H1 (cell line): ENCODE measurements at regions not wholly inside any gene's neighbourhood (a gene's known extent, or its start where the extent isn't known, plus 50 kb on each side); places are given as distances from the start of the nearest gene placed in this dataset.

Source experiments
- CTCF ChIA-PET: fragments of 300-600 bp; sonication (Branson Sonifier 250); formaldehyde crosslinking; loops from one replicate; lab custom pipeline; 2021; ENCODE audit not compliant: partially characterized antibody; lab: Charles Lee
- POLR2A ChIA-PET: fragments of 300-600 bp; sonication (Branson Sonifier 250); formaldehyde crosslinking; loops from one replicate; lab custom pipeline; 2021; ENCODE audit warnings: inconsistent platforms; ENCODE audit not compliant: partially characterized antibody; lab: Charles Lee
- DNase-seq, 2 experiments: peaks; one replicate each; pipeline versions ENCODE4 v3.0.0 to v3.0.0-alpha.2; 2010 to 2022; ENCODE audit warnings: low spot score in 2 of 2, low read depth in 1 of 2, mixed read lengths in 1 of 2
- FAIRE-seq: peaks from 2 replicates; lab custom pipeline; 2011; peaks lifted over from hg19 to GRCh38; lab: Jason Lieb, UNC
- H2AFZ ChIP-seq: 2 replicates; pipeline ENCODE4 v1.8.1; 2012; ENCODE audit warnings: low read length, inconsistent platforms
- H2AK5ac ChIP-seq: 2 replicates; pipeline ENCODE4 v1.6.1; 2013; ENCODE audit warnings: low read depth, low read length
- H2BK120ac ChIP-seq: replicated peaks from 2 replicates; pipeline ENCODE3; 2013; ENCODE audit warnings: low read depth, low read length, inconsistent platforms
- H2BK12ac ChIP-seq: 2 replicates; pipeline ENCODE4 v1.6.1; 2013; ENCODE audit warnings: low read depth, low read length
- H2BK15ac ChIP-seq: 2 replicates; pipeline ENCODE4 v1.6.1; 2013; ENCODE audit warnings: low read length
- H2BK20ac ChIP-seq: 2 replicates; pipeline ENCODE4 v1.6.1; 2013; ENCODE audit warnings: low read length
- H2BK5ac ChIP-seq: 2 replicates; pipeline ENCODE4 v1.6.1; 2013; ENCODE audit warnings: low read depth, low read length
- H3K14ac ChIP-seq: 2 replicates; pipeline ENCODE4 v1.6.1; 2013; ENCODE audit warnings: inconsistent platforms; ENCODE audit not compliant: insufficient read length
- H3K18ac ChIP-seq: 2 replicates; pipeline ENCODE4 v1.6.1; 2013; ENCODE audit warnings: low read length; ENCODE audit errors: extremely low read depth
- H3K23ac ChIP-seq: 2 replicates; pipeline ENCODE4 v1.6.1; 2013; ENCODE audit warnings: inconsistent platforms; ENCODE audit not compliant: insufficient read length
- H3K23me2 ChIP-seq: 2 replicates; pipeline ENCODE4 v1.6.1; 2013; ENCODE audit warnings: low read depth, low read length
- H3K27ac ChIP-seq: 2 replicates; pipeline ENCODE4 v1.6.1; 2011; ENCODE audit warnings: low read depth, low read length, inconsistent platforms
- H3K27me3 ChIP-seq, 4 experiments: replicated peaks in 1 of 4; 1 replicate in 1 of 4; 2 replicates in 3 of 4; pipeline versions ENCODE4 v1.6.1 to v1.8.1; 2011 to 2013; ENCODE audit warnings: low read length in 3 of 4, mild to moderate bottlenecking in 3 of 4, inconsistent platforms in 2 of 4, mixed read lengths in 2 of 4, moderate library complexity in 1 of 4; ENCODE audit not compliant: control insufficient read depth in 3 of 4, insufficient read depth in 3 of 4; ENCODE audit errors: extremely low read depth in 1 of 4
- H3K36me3 ChIP-seq, 4 experiments: 2 replicates each; pipeline versions ENCODE4 v1.6.1 to v1.8.1; 2011 to 2013; ENCODE audit warnings: mild to moderate bottlenecking in 4 of 4, low read length in 3 of 4, moderate library complexity in 2 of 4, control low read depth in 1 of 4, inconsistent platforms in 1 of 4; ENCODE audit not compliant: insufficient read depth in 4 of 4, control insufficient read depth in 2 of 4
- H3K4ac ChIP-seq: replicated peaks from 2 replicates; pipeline ENCODE3; 2013; ENCODE audit warnings: low read length, low read depth, mixed read lengths, inconsistent platforms; ENCODE audit not compliant: insufficient read length
- H3K4me1 ChIP-seq, 4 experiments: replicated peaks in 1 of 4; 1 replicate in 1 of 4; 2 replicates in 3 of 4; pipeline versions ENCODE4 v1.6.1 to v1.8.1; 2011 to 2013; ENCODE audit warnings: low read length in 3 of 4, inconsistent platforms in 2 of 4, mixed read lengths in 1 of 4; ENCODE audit not compliant: insufficient read depth in 4 of 4, control insufficient read depth in 3 of 4
- H3K4me2 ChIP-seq, 2 experiments: 2 replicates each; pipeline versions ENCODE4 v1.6.1 to v1.8.1; 2011 to 2013; ENCODE audit warnings: low read depth in 2 of 2, low read length in 2 of 2, control low read depth in 1 of 2, inconsistent platforms in 1 of 2, mild to moderate bottlenecking in 1 of 2; ENCODE audit not compliant: insufficient read depth in 1 of 2
- H3K4me3 ChIP-seq, 4 experiments: fragments of 200-600, 300-600 bp in 1 of 4; sonication (generic), shearing (Covaris generic), sonication (Bioruptor Twin) in 1 of 4; 2 replicates each; pipeline versions ENCODE4 v1.5.1 to v1.8.1; 2011 to 2016; ENCODE audit warnings: low read length in 4 of 4, low read depth in 3 of 4, control low read depth in 2 of 4, inconsistent platforms in 2 of 4, mild to moderate bottlenecking in 2 of 4, mixed read lengths in 1 of 4, moderate library complexity in 1 of 4; ENCODE audit not compliant: insufficient read depth in 2 of 4; ENCODE audit errors: extremely low read depth in 1 of 4
- H3K56ac ChIP-seq: replicated peaks from 2 replicates; pipeline ENCODE3; 2013; ENCODE audit warnings: low read depth, mild to moderate bottlenecking, mixed read lengths, low read length, inconsistent platforms; ENCODE audit not compliant: insufficient read length
- H3K79me1 ChIP-seq: 2 replicates; pipeline ENCODE4 v1.6.1; 2013; ENCODE audit warnings: low read depth, low read length, control low read depth
- H3K79me2 ChIP-seq, 2 experiments: 2 replicates each; pipeline versions ENCODE4 v1.6.1 to v1.8.1; 2012 to 2013; ENCODE audit warnings: low read length in 2 of 2, mild to moderate bottlenecking in 2 of 2, inconsistent platforms in 1 of 2; ENCODE audit not compliant: insufficient read depth in 2 of 2, control insufficient read depth in 1 of 2
- H3K9ac ChIP-seq, 4 experiments: replicated peaks in 1 of 4; 1 replicate in 1 of 4; 2 replicates in 3 of 4; pipeline versions ENCODE4 v1.6.1 to v1.8.1; 2011 to 2013; ENCODE audit warnings: low read depth in 3 of 4, low read length in 3 of 4, control low read depth in 2 of 4, mild to moderate bottlenecking in 2 of 4, moderate library complexity in 2 of 4, inconsistent platforms in 1 of 4; ENCODE audit errors: extremely low read depth in 1 of 4
- H3K9me3 ChIP-seq, 2 experiments: 2 replicates each; pipeline versions ENCODE4 v1.6.1 to v1.8.1; 2012 to 2013; ENCODE audit warnings: mild to moderate bottlenecking in 2 of 2, moderate library complexity in 2 of 2, control low read depth in 1 of 2, inconsistent platforms in 1 of 2, low read depth in 1 of 2, low read length in 1 of 2, mixed read lengths in 1 of 2; ENCODE audit not compliant: insufficient read depth in 2 of 2
- H4K20me1 ChIP-seq, 2 experiments: replicated peaks in 1 of 2; 2 replicates each; pipeline versions ENCODE3 to v1.8.1; 2011 to 2013; ENCODE audit warnings: inconsistent platforms in 2 of 2, low read length in 2 of 2, mild to moderate bottlenecking in 1 of 2; ENCODE audit not compliant: insufficient read depth in 2 of 2, control insufficient read depth in 1 of 2
- H4K5ac ChIP-seq: 2 replicates; pipeline ENCODE4 v1.6.1; 2013; ENCODE audit warnings: low read length, low read depth, mixed read lengths, inconsistent platforms; ENCODE audit not compliant: insufficient read length
- H4K8ac ChIP-seq: 2 replicates; pipeline ENCODE4 v1.8.0; 2013; ENCODE audit warnings: mild to moderate bottlenecking, moderate library complexity, low read length, inconsistent platforms; ENCODE audit not compliant: insufficient read depth; ENCODE audit errors: extremely low read depth
- H4K91ac ChIP-seq: replicated peaks from 2 replicates; pipeline ENCODE3; 2013; ENCODE audit warnings: low read length, mixed read lengths, inconsistent platforms; ENCODE audit not compliant: insufficient read length
- BACH1 ChIP-seq: IDR thresholded peaks from 2 replicates; pipeline ENCODE4 v1.6.1; 2012; ENCODE audit warnings: low read length, improper control_type of control experiment
- CEBPB ChIP-seq: IDR thresholded peaks from 2 replicates; pipeline ENCODE4 v1.6.1; 2012; ENCODE audit warnings: low read depth, low read length
- KDM4A ChIP-seq: IDR thresholded peaks from one replicate; pipeline ENCODE4 v1.7.1; 2012; ENCODE audit warnings: low read depth, mild to moderate bottlenecking, moderate library complexity, low read length, inconsistent platforms; ENCODE audit not compliant: severe bottlenecking
- KDM5A ChIP-seq: fragments of 200-600 bp; IDR thresholded peaks from 2 replicates; pipeline ENCODE4 v1.7.1; 2012; ENCODE audit warnings: mild to moderate bottlenecking, low read length, inconsistent platforms, mixed read lengths
- POLR2A ChIP-seq, 2 experiments: IDR thresholded peaks; 1 replicate in 1 of 2; 2 replicates in 1 of 2; pipeline ENCODE4 v1.6.1; 2011; ENCODE audit warnings: low read depth in 2 of 2, low read length in 2 of 2, mild to moderate bottlenecking in 2 of 2; ENCODE audit errors: control extremely low read depth in 1 of 2
- POU5F1 ChIP-seq: IDR thresholded peaks from 2 replicates; pipeline ENCODE4 v1.6.1; 2011; ENCODE audit warnings: low read depth, mild to moderate bottlenecking, low read length, moderate library complexity
- SIN3A ChIP-seq, 2 experiments: IDR thresholded peaks in 1 of 2; conservative IDR thresholded peaks in 1 of 2; 2 replicates each; pipeline ENCODE4 v1.6.1; 2011 to 2012; ENCODE audit warnings: low read length in 2 of 2, improper control_type of control experiment in 1 of 2, low read depth in 1 of 2, mild to moderate bottlenecking in 1 of 2
- SIRT6 ChIP-seq: IDR thresholded peaks from one replicate; pipeline ENCODE4 v1.7.1; 2012; ENCODE audit warnings: low read length, inconsistent platforms
- SP2 ChIP-seq: IDR thresholded peaks from 2 replicates; pipeline ENCODE4 v1.6.1; 2012; ENCODE audit warnings: mild to moderate bottlenecking, low read length, inconsistent platforms
- WGBS, 2 experiments: shearing (Covaris generic) in 1 of 2; methylation state at CpG; one replicate each; pipeline versions ENCODE4 v1.1.6 to v1.1.7; 2013 to 2015; ENCODE audit warnings: low lambda C conversion rate in 2 of 2, mixed read lengths in 2 of 2, inconsistent platforms in 1 of 2, low coverage in 1 of 2, missing lambda C conversion rate in 1 of 2; ENCODE audit not compliant: insufficient replicate concordance in 2 of 2, insufficient coverage in 1 of 2, insufficient read length in 1 of 2; ENCODE audit errors: extremely low coverage in 1 of 2, missing lambda C conversion rate in 1 of 2; 5-methylcytosine and 5-hydroxymethylcytosine counted together

- 0 out of 4 replicates have a peak, but pooled peaks cover 0 to 5% of the 10 kb centered on the region in 2 experiments for H3K9me3 ChIP-seq
- no peaks in the 10 kb centered on the region for H3K36me3 ChIP-seq
- no peak overlapping the region for H4K91ac ChIP-seq
- no peak overlapping the region for H2AK5ac ChIP-seq
- ChIA-PET CTCF (interaction anchor here (0.8 to 1.2 kb wide), 3 partner anchors 28 to 234 kb away, joined by 3 to 4 read pairs (median 3); no protein-coding TSS in a partner anchor), POLR2A (no interaction called here)
- H3K14ac ChIP-seq, result no peak overlapping the region
- no peak overlapping the region for H2BK15ac ChIP-seq
- no peak overlapping the region for H4K8ac ChIP-seq
- H2AFZ ChIP-seq, result no peak overlapping the region
- H2BK120ac ChIP-seq, result no peak overlapping the region
- no peak overlapping the region for H2BK5ac ChIP-seq
- H3K23me2 ChIP-seq, result no peaks in the 10 kb centered on the region
- H3K4me1 ChIP-seq, result no peaks in the 10 kb centered on the region; a peak in 1 of 7 replicates
- H3K79me2 ChIP-seq, result no peaks in the 10 kb centered on the region
- no peak overlapping the region for H3K4me3 ChIP-seq
- no peak overlapping the region for H2BK12ac ChIP-seq
- no peak overlapping the region for H3K27ac ChIP-seq
- no peak for DNase-seq
- no peak overlapping the region for H3K4me2 ChIP-seq
- H4K20me1 ChIP-seq, result no peaks in the 10 kb centered on the region
- H4K5ac ChIP-seq, result no peak overlapping the region
- H3K79me1 ChIP-seq, result no peaks in the 10 kb centered on the region
- 87% methylated on average over 4 of the region's 4 CpGs; no CpG with 5 or more reads in 1 of the 2 experiments for WGBS, 2 experiments
- no peak overlapping the region for H3K18ac ChIP-seq
- FAIRE-seq, result no peak
- no peak overlapping the region for H2BK20ac ChIP-seq
- no peak overlapping the region for H3K9ac ChIP-seq
- no peak overlapping the region for H3K23ac ChIP-seq
- H3K56ac ChIP-seq, result no peak overlapping the region
- H3K4ac ChIP-seq, result no peak overlapping the region
- TF ChIP-seq SIRT6, result no peak
- TF ChIP-seq CEBPB, result no peak
- TF ChIP-seq BACH1, result no peak
- TF ChIP-seq SP2, result no peak
- no peak for TF ChIP-seq SIN3A (conservative IDR thresholded peaks at IDR 0.05 in 1 of 2, IDR thresholded peaks at IDR 0.05 in 1 of 2; ENCODE audit: low read depth in 1 of 2, low read length in 2 of 2)
- no peak for TF ChIP-seq KDM4A
- TF ChIP-seq KDM5A, result no peak
- TF ChIP-seq POU5F1, result no peak
- no peak for TF ChIP-seq POLR2A (IDR thresholded peaks at IDR 0.05; ENCODE audit: control extremely low read depth in 1 of 2, low read depth in 2 of 2, low read length in 2 of 2)
- H3K27me3 ChIP-seq, result peaks cover 0 to 8% (median 2%) of the 10 kb centered on the region in 4 experiments; a peak in 3 of 7 replicates
Measured at GRCh38 chr16:54426553-54426849, 139.9 kb upstream of the IRX3 start.
